ENCODE measurements at regions not wholly inside any gene's neighbourhood (a gene's known extent, or its start where the extent isn't known, plus 50 kb on each side); places are given as distances from the start of the nearest gene placed in this dataset.

GRCh38 chr16:86662740-86663139, 84.4 kb downstream of the FOXL1 start:
- Histone ChIP-seq H3K9ac (ENCODE audit: low read depth in 1 of 2, low read length in 2 of 2) (no peak overlapping the region), H3K27me3 (ENCODE audit: control insufficient read depth in 4 of 4, insufficient read depth in 4 of 4, low read length in 3 of 4) (peaks cover 0 to 8% (median 0%) of the 10 kb centered on the region in 4 donors), H3K4me1 (ENCODE audit: control insufficient read depth in 4 of 4, insufficient read depth in 4 of 4, low read length in 3 of 4) (peaks cover 0 to 3% (median 0%) of the 10 kb centered on the region in 4 donors), H3K4me3 (ENCODE audit: low read depth in 1 of 3, low read length in 3 of 3) (no peak overlapping the region), H3K27ac (ENCODE audit: low read depth in 1 of 2, low read length in 2 of 2) (no peak overlapping the region), H3K9me3 (ENCODE audit: control insufficient read depth in 4 of 4, low read length in 3 of 4) (peaks cover 2 to 20% (median 8%) of the 10 kb centered on the region in 4 donors), H3K36me3 (ENCODE audit: control insufficient read depth in 4 of 4, insufficient read depth in 3 of 4, low read depth in 1 of 4, low read length in 3 of 4) (no peaks in the 10 kb centered on the region)
- 71% methylated on average over 3 of the region's 3 CpGs for WGBS
- DNase-seq (ENCODE audit: low spot score), result no peak
- TF ChIP-seq SP1 (IDR thresholded peaks at IDR 0.05) (no peak), HNF4A (conservative IDR thresholded peaks at IDR 0.05) (no peak), TAF1 (conservative IDR thresholded peaks at IDR 0.05) (no peak), JUND (IDR thresholded peaks at IDR 0.05) (no peak), MAX (IDR thresholded peaks at IDR 0.05) (no peak), EGR1 (IDR thresholded peaks at IDR 0.05; ENCODE audit: low read depth in 2 of 2) (no peak), REST (IDR thresholded peaks at IDR 0.05) (no peak), ZBTB33 (IDR thresholded peaks at IDR 0.05) (no peak), FOXA1 (IDR thresholded peaks at IDR 0.05) (no peak), HNF4G (IDR thresholded peaks at IDR 0.05) (no peak), ATF3 (IDR thresholded peaks at IDR 0.05) (no peak), FOXA2 (IDR thresholded peaks at IDR 0.05) (no peak), RAD21 (IDR thresholded peaks at IDR 0.05) (no peak), NR2F2 (IDR thresholded peaks at IDR 0.05) (no peak)

GRCh38 chr16:86663685-86664521, 85.6 kb downstream of the FOXL1 start:
- TF ChIP-seq FOXA2 (IDR thresholded peaks at IDR 0.05) (no peak), GABPA (IDR thresholded peaks at IDR 0.05 in 1 of 2, conservative IDR thresholded peaks at IDR 0.05 in 1 of 2) (no peak), SP1 (IDR thresholded peaks at IDR 0.05) (no peak), REST (IDR thresholded peaks at IDR 0.05) (no peak), RXRA (IDR thresholded peaks at IDR 0.05) (no peak), EGR1 (IDR thresholded peaks at IDR 0.05; ENCODE audit: low read depth in 2 of 2) (no peak)
- Histone ChIP-seq H3K9ac (ENCODE audit: low read depth in 1 of 2, low read length in 2 of 2) (no peak overlapping the region), H3K4me1 (ENCODE audit: control insufficient read depth in 4 of 4, insufficient read depth in 4 of 4, low read length in 3 of 4) (peaks cover 0 to 3% (median 0%) of the 10 kb centered on the region in 4 donors), H3K9me3 (ENCODE audit: control insufficient read depth in 4 of 4, low read length in 3 of 4) (peaks cover 2 to 20% (median 8%) of the 10 kb centered on the region in 4 donors), H3K36me3 (ENCODE audit: control insufficient read depth in 4 of 4, insufficient read depth in 3 of 4, low read depth in 1 of 4, low read length in 3 of 4) (no peaks in the 10 kb centered on the region), H3K4me3 (ENCODE audit: low read depth in 1 of 3, low read length in 3 of 3) (no peak overlapping the region), H3K27ac (ENCODE audit: low read depth in 1 of 2, low read length in 2 of 2) (no peak overlapping the region), H3K27me3 (ENCODE audit: control insufficient read depth in 4 of 4, insufficient read depth in 4 of 4, low read length in 3 of 4) (peaks cover 0 to 8% (median 1%) of the 10 kb centered on the region in 4 donors)
- no peak for DNase-seq (ENCODE audit: low spot score)
- 76% methylated on average over 19 of the region's 19 CpGs for WGBS

Measured in liver (tissue), 7 donors.